ENCODE measurements at regions not wholly inside any gene's neighbourhood (a gene's known extent, or its start where the extent isn't known, plus 50 kb on each side); places are given as distances from the start of the nearest gene placed in this dataset.

DNA sequence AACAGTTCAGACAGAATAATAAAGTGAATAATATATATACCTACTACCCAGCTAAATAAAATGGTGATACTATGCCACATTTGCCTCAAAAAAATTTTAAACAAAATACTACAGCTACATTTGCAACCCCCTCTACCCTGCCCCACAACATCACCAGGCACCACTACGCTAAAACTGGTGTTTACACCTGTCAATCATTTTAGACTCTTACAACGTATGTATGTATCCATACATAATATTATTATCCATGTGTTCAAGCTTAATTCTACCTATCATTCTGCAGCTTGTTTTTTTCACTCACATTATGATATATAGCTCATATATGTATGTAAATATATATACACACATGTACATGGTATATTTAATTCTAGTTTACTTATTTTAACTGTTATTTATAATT, 62.5 kb downstream of the NIBAN1 start:
- TF ChIP-seq, protein P1, sequence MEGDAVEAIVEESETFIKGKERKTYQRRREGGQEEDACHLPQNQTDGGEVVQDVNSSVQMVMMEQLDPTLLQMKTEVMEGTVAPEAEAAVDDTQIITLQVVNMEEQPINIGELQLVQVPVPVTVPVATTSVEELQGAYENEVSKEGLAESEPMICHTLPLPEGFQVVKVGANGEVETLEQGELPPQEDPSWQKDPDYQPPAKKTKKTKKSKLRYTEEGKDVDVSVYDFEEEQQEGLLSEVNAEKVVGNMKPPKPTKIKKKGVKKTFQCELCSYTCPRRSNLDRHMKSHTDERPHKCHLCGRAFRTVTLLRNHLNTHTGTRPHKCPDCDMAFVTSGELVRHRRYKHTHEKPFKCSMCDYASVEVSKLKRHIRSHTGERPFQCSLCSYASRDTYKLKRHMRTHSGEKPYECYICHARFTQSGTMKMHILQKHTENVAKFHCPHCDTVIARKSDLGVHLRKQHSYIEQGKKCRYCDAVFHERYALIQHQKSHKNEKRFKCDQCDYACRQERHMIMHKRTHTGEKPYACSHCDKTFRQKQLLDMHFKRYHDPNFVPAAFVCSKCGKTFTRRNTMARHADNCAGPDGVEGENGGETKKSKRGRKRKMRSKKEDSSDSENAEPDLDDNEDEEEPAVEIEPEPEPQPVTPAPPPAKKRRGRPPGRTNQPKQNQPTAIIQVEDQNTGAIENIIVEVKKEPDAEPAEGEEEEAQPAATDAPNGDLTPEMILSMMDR (IDR thresholded peaks at IDR 0.05; ENCODE audit: low read depth, low read length) = no peak
- TF ChIP-seq EZH2phosphoT487 (IDR thresholded peaks at IDR 0.05; ENCODE audit: low read depth) = no peak
